CD4-positive, CD25-positive, alpha-beta regulatory T cell (primary cell): ENCODE measurements at regions not wholly inside any gene's neighbourhood (a gene's known extent, or its start where the extent isn't known, plus 50 kb on each side); places are given as distances from the start of the nearest gene placed in this dataset.

Experiments used
- ATAC-seq, 2 donors: fragments of 150-1000 bp; cut with Tn5 transposase; one replicate each; pipeline ENCODE4 v1.10.0; 2021; ENCODE audit warnings: low read depth in 2 of 2, moderate number of reproducible peaks in 2 of 2, moderate library complexity in 1 of 2
- DNase-seq, 3 donors: peaks; one replicate each; pipeline versions ENCODE4 v3.0.0 to v3.0.0-alpha.2; 2012 to 2022; ENCODE audit warnings: mixed read lengths in 1 of 3
- H3K27ac ChIP-seq: one replicate; pipeline ENCODE4 v1.7.0; 2013; ENCODE audit warnings: mild to moderate bottlenecking, low read length; ENCODE audit not compliant: insufficient read depth, poor library complexity, severe bottlenecking
- H3K27me3 ChIP-seq: one replicate; pipeline ENCODE4 v1.7.0; 2013; ENCODE audit warnings: low read length; ENCODE audit not compliant: control insufficient read depth, insufficient read depth
- H3K36me3 ChIP-seq: one replicate; pipeline ENCODE4 v1.7.0; 2013; ENCODE audit warnings: mild to moderate bottlenecking, low read length, moderate library complexity; ENCODE audit not compliant: control insufficient read depth, insufficient read depth
- H3K4me1 ChIP-seq: 2 replicates; pipeline ENCODE4 v1.7.0; 2013; ENCODE audit warnings: mild to moderate bottlenecking, low read length; ENCODE audit not compliant: insufficient read depth, control insufficient read depth, poor library complexity, severe bottlenecking
- H3K4me3 ChIP-seq: one replicate; pipeline ENCODE4 v1.7.0; 2013; ENCODE audit warnings: low read depth, mild to moderate bottlenecking, low read length, moderate library complexity
- H3K9me3 ChIP-seq, 2 experiments: 1 replicate in 1 of 2; 2 replicates in 1 of 2; pipeline ENCODE4 v1.7.0; 2013; ENCODE audit warnings: low read length in 2 of 2, mild to moderate bottlenecking in 1 of 2, moderate library complexity in 1 of 2; ENCODE audit not compliant: control insufficient read depth in 2 of 2
- H3K27ac Mint-ChIP-seq, 3 donors: one replicate each; pipeline ENCODE4 v1.8.0; 2020 to 2022; ENCODE audit warnings: mild to moderate bottlenecking in 3 of 3, mixed read lengths in 3 of 3, moderate library complexity in 2 of 3
- H3K27me3 Mint-ChIP-seq: one replicate; pipeline ENCODE4 v1.8.0; 2022; ENCODE audit warnings: mild to moderate bottlenecking, mixed read lengths
- H3K36me3 Mint-ChIP-seq: one replicate; pipeline ENCODE4 v1.8.0; 2020; ENCODE audit warnings: mixed read lengths
- H3K4me1 Mint-ChIP-seq, 4 donors: one replicate each; pipeline ENCODE4 v1.8.0; 2020 to 2022; ENCODE audit warnings: mixed read lengths in 4 of 4, mild to moderate bottlenecking in 1 of 4
- H3K4me3 Mint-ChIP-seq, 4 donors: one replicate each; pipeline ENCODE4 v1.8.0; 2020 to 2022; ENCODE audit warnings: mild to moderate bottlenecking in 4 of 4, mixed read lengths in 4 of 4, moderate library complexity in 3 of 4
- H3K9me3 Mint-ChIP-seq, 7 donors: one replicate each; pipeline ENCODE4 v1.8.0; 2020 to 2022; ENCODE audit warnings: mixed read lengths in 7 of 7, mild to moderate bottlenecking in 3 of 7, moderate library complexity in 2 of 7

GRCh38 chr3:21326704-21327475 lies 424.1 kb downstream of the ZNF385D start:
- no peaks in the 10 kb centered on the region for H3K36me3 Mint-ChIP-seq
- Histone ChIP-seq H3K4me3 (no peak overlapping the region), H3K9me3 (no peaks in the 10 kb centered on the region), H3K4me1 (no peaks in the 10 kb centered on the region), H3K27me3 (no peaks in the 10 kb centered on the region), H3K36me3 (no peaks in the 10 kb centered on the region), H3K27ac (no peak overlapping the region)
- no peak overlapping the region for H3K4me3 Mint-ChIP-seq
- no peaks in the 10 kb centered on the region for H3K4me1 Mint-ChIP-seq
- H3K9me3 Mint-ChIP-seq: peaks cover 0 to 4% (median 1%) of the 10 kb centered on the region in 7 donors
- no peak overlapping the region for H3K27ac Mint-ChIP-seq
- no peaks in the 10 kb centered on the region for H3K27me3 Mint-ChIP-seq
- no peak for ATAC-seq
- no peak for DNase-seq

GRCh38 chr3:21314688-21315087 lies 436.3 kb downstream of the ZNF385D start:
- H3K4me1 Mint-ChIP-seq: no peaks in the 10 kb centered on the region
- H3K9me3 ChIP-seq: no peaks in the 10 kb centered on the region
- DNase-seq (no peak), ATAC-seq (no peak)
- no peaks in the 10 kb centered on the region for H3K36me3 ChIP-seq
- H3K36me3 Mint-ChIP-seq: no peaks in the 10 kb centered on the region
- H3K4me1 ChIP-seq: no peaks in the 10 kb centered on the region
- H3K4me3 Mint-ChIP-seq: no peak overlapping the region
- H3K9me3 Mint-ChIP-seq: peaks cover 0 to 8% (median 4%) of the 10 kb centered on the region in 7 donors
- H3K27me3 Mint-ChIP-seq: no peaks in the 10 kb centered on the region
- no peaks in the 10 kb centered on the region for H3K27me3 ChIP-seq
- no peak overlapping the region for H3K4me3 ChIP-seq
- no peak overlapping the region for H3K27ac ChIP-seq
- H3K27ac Mint-ChIP-seq: no peak overlapping the region

- Histone ChIP-seq H3K27ac (no peak overlapping the region), H3K4me1 (no peaks in the 10 kb centered on the region), H3K27me3 (no peaks in the 10 kb centered on the region), H3K4me3 (no peak overlapping the region), H3K36me3 (no peaks in the 10 kb centered on the region), H3K9me3 (peaks cover 0 to 2% of the 10 kb centered on the region in 2 experiments)
- ATAC-seq: no peak
- no peak overlapping the region for H3K27ac Mint-ChIP-seq
- no peaks in the 10 kb centered on the region for H3K27me3 Mint-ChIP-seq
- no peaks in the 10 kb centered on the region for H3K4me1 Mint-ChIP-seq
- peaks cover 0 to 8% (median 7%) of the 10 kb centered on the region in 7 donors for H3K9me3 Mint-ChIP-seq
- no peak for DNase-seq
- no peak overlapping the region for H3K4me3 Mint-ChIP-seq
- H3K36me3 Mint-ChIP-seq: no peaks in the 10 kb centered on the region
These were observed 440.1 kb downstream of the ZNF385D start for GRCh38 chr3:21310891-21311290.

- no peaks in the 10 kb centered on the region for H3K27me3 ChIP-seq
- no peaks in the 10 kb centered on the region for H3K4me1 ChIP-seq
- ATAC-seq: no peak
- H3K9me3 ChIP-seq: peaks cover 0 to 2% of the 10 kb centered on the region in 2 experiments
- Mint-ChIP-seq H3K27me3 (no peaks in the 10 kb centered on the region), H3K4me1 (no peaks in the 10 kb centered on the region), H3K4me3 (no peak overlapping the region), H3K9me3 (peaks cover 4 to 11% (median 7%) of the 10 kb centered on the region in 7 donors), H3K36me3 (no peaks in the 10 kb centered on the region), H3K27ac (no peak overlapping the region)
- H3K4me3 ChIP-seq: no peak overlapping the region
- no peaks in the 10 kb centered on the region for H3K36me3 ChIP-seq
- DNase-seq: no peak
- no peak overlapping the region for H3K27ac ChIP-seq
These were observed 440.8 kb downstream of the ZNF385D start for GRCh38 chr3:21310161-21310560.

- H3K9me3 Mint-ChIP-seq: peaks cover 2 to 23% (median 7%) of the 10 kb centered on the region in 7 donors
- H3K9me3 ChIP-seq: peaks cover 0 to 12% of the 10 kb centered on the region in 2 experiments
- H3K36me3 ChIP-seq: no peaks in the 10 kb centered on the region
- H3K4me1 Mint-ChIP-seq: no peaks in the 10 kb centered on the region
- H3K36me3 Mint-ChIP-seq: no peaks in the 10 kb centered on the region
- no peak overlapping the region for H3K4me3 ChIP-seq
- no peak overlapping the region for H3K27ac ChIP-seq
- no peak overlapping the region for H3K4me3 Mint-ChIP-seq
- no peak for DNase-seq
- H3K27me3 ChIP-seq: no peaks in the 10 kb centered on the region
- no peaks in the 10 kb centered on the region for H3K27me3 Mint-ChIP-seq
- ATAC-seq: no peak
- H3K4me1 ChIP-seq: no peaks in the 10 kb centered on the region
- H3K27ac Mint-ChIP-seq: no peak overlapping the region
These were observed 453.7 kb downstream of the ZNF385D start for GRCh38 chr3:21297304-21297703.

GRCh38 chr3:21294768-21295167 lies 456.2 kb downstream of the ZNF385D start:
- Mint-ChIP-seq H3K4me1 (no peaks in the 10 kb centered on the region), H3K27me3 (no peaks in the 10 kb centered on the region), H3K9me3 (peaks cover 3 to 20% (median 6%) of the 10 kb centered on the region in 7 donors), H3K4me3 (no peak overlapping the region), H3K36me3 (no peaks in the 10 kb centered on the region), H3K27ac (no peak overlapping the region)
- Histone ChIP-seq H3K9me3 (no peaks in the 10 kb centered on the region), H3K36me3 (no peaks in the 10 kb centered on the region), H3K4me3 (no peak overlapping the region), H3K27ac (no peak overlapping the region), H3K27me3 (no peaks in the 10 kb centered on the region), H3K4me1 (no peaks in the 10 kb centered on the region)
- ATAC-seq (no peak), DNase-seq (no peak)

- no peak overlapping the region for H3K4me3 ChIP-seq
- ATAC-seq: no peak
- no peak overlapping the region for H3K27ac ChIP-seq
- Mint-ChIP-seq H3K9me3 (peaks cover 2 to 8% (median 4%) of the 10 kb centered on the region in 7 donors), H3K27ac (no peak overlapping the region), H3K4me1 (no peaks in the 10 kb centered on the region), H3K27me3 (no peaks in the 10 kb centered on the region), H3K36me3 (no peaks in the 10 kb centered on the region), H3K4me3 (no peak overlapping the region)
- peaks cover 0 to 2% of the 10 kb centered on the region in 2 experiments for H3K9me3 ChIP-seq
- no peaks in the 10 kb centered on the region for H3K36me3 ChIP-seq
- no peaks in the 10 kb centered on the region for H3K4me1 ChIP-seq
- H3K27me3 ChIP-seq: no peaks in the 10 kb centered on the region
- no peak for DNase-seq
These were observed 458.0 kb downstream of the ZNF385D start for GRCh38 chr3:21292971-21293370.

GRCh38 chr3:21290557-21290956 lies 460.5 kb downstream of the ZNF385D start:
- peaks cover 2 to 15% (median 9%) of the 10 kb centered on the region in 7 donors for H3K9me3 Mint-ChIP-seq

More at GRCh38 chr3:21290557-21290956, 460.5 kb downstream of the ZNF385D start:
- H3K9me3 ChIP-seq: peaks cover 2 to 3% of the 10 kb centered on the region in 2 experiments
- H3K4me1 Mint-ChIP-seq: no peaks in the 10 kb centered on the region
- H3K27me3 Mint-ChIP-seq: no peaks in the 10 kb centered on the region
- H3K4me3 ChIP-seq: no peak overlapping the region
- H3K27me3 ChIP-seq: no peaks in the 10 kb centered on the region
- ATAC-seq: no peak
- no peak overlapping the region for H3K27ac Mint-ChIP-seq
- H3K4me1 ChIP-seq: no peaks in the 10 kb centered on the region
- H3K36me3 ChIP-seq: no peaks in the 10 kb centered on the region
- no peak for DNase-seq
- H3K27ac ChIP-seq: no peak overlapping the region
- H3K4me3 Mint-ChIP-seq: no peak overlapping the region
- H3K36me3 Mint-ChIP-seq: no peaks in the 10 kb centered on the region
